ENCODE measurements at regions not wholly inside any gene's neighbourhood (a gene's known extent, or its start where the extent isn't known, plus 50 kb on each side); places are given as distances from the start of the nearest gene placed in this dataset.

DNA sequence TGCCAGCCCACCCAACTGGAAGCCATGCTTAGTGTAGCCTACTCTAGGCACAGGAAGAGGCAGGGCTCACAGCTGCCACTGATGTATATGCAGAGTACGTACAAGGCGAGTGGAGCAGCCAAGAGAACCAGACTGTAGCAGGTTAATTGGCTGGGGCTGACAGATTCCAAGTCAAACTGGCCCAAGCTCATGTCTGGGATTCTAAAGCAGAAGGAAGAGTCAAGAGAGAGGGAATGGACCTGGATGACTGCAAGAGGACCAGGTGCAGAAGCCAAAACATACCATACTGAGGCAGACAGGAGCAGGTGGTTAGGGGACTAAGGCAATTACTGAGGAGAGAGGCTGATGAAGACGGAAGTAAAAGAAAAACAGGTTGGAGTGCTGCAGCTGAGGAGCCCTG lies 51.3 kb upstream of the LRRN2 start:
- no peak for DNase-seq
- Histone ChIP-seq H3K79me2 (ENCODE audit: control insufficient read depth, insufficient read depth, low read length) (no peaks in the 10 kb centered on the region), H4K8ac (ENCODE audit: low read depth, low read length) (no peak overlapping the region), H4K5ac (ENCODE audit: low read length) (no peak overlapping the region), H3K4me2 (ENCODE audit: low read length) (no peak overlapping the region), H3K4me3 (ENCODE audit: low read length) (no peak overlapping the region), H3K4ac (ENCODE audit: low read depth, low read length) (no peak overlapping the region), H3K23ac (ENCODE audit: low read length) (no peak overlapping the region), H2BK15ac (replicated peaks; ENCODE audit: low read depth) (no peak overlapping the region), H3K56ac (ENCODE audit: low read length) (no peak overlapping the region), H3K18ac (ENCODE audit: low read length) (no peak overlapping the region), H3K36me3 (ENCODE audit: control insufficient read depth, insufficient read depth, low read length) (no peaks in the 10 kb centered on the region), H3K79me1 (ENCODE audit: low read length) (no peaks in the 10 kb centered on the region), H2AK5ac (ENCODE audit: low read length) (no peak overlapping the region), H2BK120ac (ENCODE audit: low read depth, low read length) (no peak overlapping the region), H3K27ac (ENCODE audit: low read depth, low read length) (no peak overlapping the region), H2BK5ac (ENCODE audit: low read length) (no peak overlapping the region), H3K4me1 (ENCODE audit: control insufficient read depth, low read depth, low read length) (peaks cover 4% of the 10 kb centered on the region), H3K9ac (ENCODE audit: low read length) (no peak overlapping the region), H3K27me3 (ENCODE audit: insufficient read depth, low read length, poor library complexity) (no peaks in the 10 kb centered on the region)
- WGBS (ENCODE audit: extremely low coverage, insufficient coverage, low lambda C conversion rate) = no CpG with 5 or more reads among the region's 3 CpGs

DNA sequence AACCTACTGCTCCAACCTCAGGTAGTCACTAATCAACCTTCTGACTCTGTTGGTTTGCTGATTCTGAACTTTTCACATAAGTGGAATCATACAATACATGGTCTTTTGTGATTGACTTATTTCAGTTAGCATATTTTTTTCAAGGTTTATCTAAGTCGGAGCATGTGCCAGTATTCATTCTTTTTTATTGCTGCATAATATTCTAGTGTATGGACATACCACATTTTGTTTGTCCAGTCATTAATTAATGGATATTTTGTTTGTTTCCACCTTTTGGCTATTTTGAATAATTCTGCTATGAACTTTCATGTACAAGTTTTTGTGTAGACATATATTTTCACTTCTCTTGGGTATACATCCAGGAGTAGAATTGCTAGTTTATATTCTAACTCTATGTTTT lies 53.0 kb upstream of the LRRN2 start:
- H3K79me2 ChIP-seq (ENCODE audit: control insufficient read depth, insufficient read depth, low read length) = no peaks in the 10 kb centered on the region
- no peak overlapping the region for H3K27ac ChIP-seq (ENCODE audit: low read depth, low read length)
- H3K79me1 ChIP-seq (ENCODE audit: low read length) = no peaks in the 10 kb centered on the region
- no peak overlapping the region for H3K4me3 ChIP-seq (ENCODE audit: low read length)
- H2BK5ac ChIP-seq (ENCODE audit: low read length) = no peak overlapping the region
- no peak overlapping the region for H3K23ac ChIP-seq (ENCODE audit: low read length)
- no CpG with 5 or more reads among the region's 1 CpG for WGBS (ENCODE audit: extremely low coverage, insufficient coverage, low lambda C conversion rate)
- no peak overlapping the region for H3K56ac ChIP-seq (ENCODE audit: low read length)
- H4K8ac ChIP-seq (ENCODE audit: low read depth, low read length) = no peak overlapping the region
- no peak overlapping the region for H3K18ac ChIP-seq (ENCODE audit: low read length)
- no peak overlapping the region for H2AK5ac ChIP-seq (ENCODE audit: low read length)
- H3K27me3 ChIP-seq (ENCODE audit: insufficient read depth, low read length, poor library complexity) = no peaks in the 10 kb centered on the region
- H3K4me1 ChIP-seq (ENCODE audit: control insufficient read depth, low read depth, low read length) = peaks cover 4% of the 10 kb centered on the region
- H2BK120ac ChIP-seq (ENCODE audit: low read depth, low read length) = no peak overlapping the region
- H3K9ac ChIP-seq (ENCODE audit: low read length) = no peak overlapping the region
- H4K5ac ChIP-seq (ENCODE audit: low read length) = no peak overlapping the region
- no peak overlapping the region for H3K4ac ChIP-seq (ENCODE audit: low read depth, low read length)
- H3K36me3 ChIP-seq (ENCODE audit: control insufficient read depth, insufficient read depth, low read length) = no peaks in the 10 kb centered on the region
- DNase-seq = no peak
- H3K4me2 ChIP-seq (ENCODE audit: low read length) = no peak overlapping the region
- H2BK15ac ChIP-seq (replicated peaks; ENCODE audit: low read depth) = no peak overlapping the region

DNA sequence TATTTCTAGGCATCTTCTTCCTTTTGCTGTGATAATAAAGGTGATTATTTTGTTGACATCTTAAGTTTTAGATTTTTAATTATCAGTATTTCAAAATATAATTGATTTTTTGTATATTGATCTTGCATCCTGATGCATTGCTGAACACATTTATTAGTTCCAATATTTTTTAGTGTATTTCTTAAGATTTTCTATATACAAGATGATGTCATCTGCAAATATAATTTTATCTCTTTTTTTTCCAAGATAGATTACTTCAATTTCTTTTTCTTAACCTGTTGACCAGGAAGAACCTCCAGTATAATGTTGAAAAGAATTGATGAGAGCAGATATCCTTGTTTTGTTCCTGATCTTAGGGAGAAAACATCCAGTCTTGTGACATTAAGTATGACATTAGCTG lies 54.8 kb upstream of the LRRN2 start:
- no peak overlapping the region for H3K4me2 ChIP-seq (ENCODE audit: low read length)
- no peaks in the 10 kb centered on the region for H3K79me2 ChIP-seq (ENCODE audit: control insufficient read depth, insufficient read depth, low read length)
- no peak overlapping the region for H3K27ac ChIP-seq (ENCODE audit: low read depth, low read length)
- DNase-seq = no peak
- H3K4me3 ChIP-seq (ENCODE audit: low read length) = no peak overlapping the region
- H3K56ac ChIP-seq (ENCODE audit: low read length) = no peak overlapping the region
- H3K36me3 ChIP-seq (ENCODE audit: control insufficient read depth, insufficient read depth, low read length) = no peaks in the 10 kb centered on the region
- H2AK5ac ChIP-seq (ENCODE audit: low read length) = no peak overlapping the region
- no peak overlapping the region for H2BK120ac ChIP-seq (ENCODE audit: low read depth, low read length)
- H4K5ac ChIP-seq (ENCODE audit: low read length) = no peak overlapping the region
- H3K23ac ChIP-seq (ENCODE audit: low read length) = no peak overlapping the region
- no peaks in the 10 kb centered on the region for H3K79me1 ChIP-seq (ENCODE audit: low read length)
- H3K4ac ChIP-seq (ENCODE audit: low read depth, low read length) = no peak overlapping the region
- no peaks in the 10 kb centered on the region for H3K27me3 ChIP-seq (ENCODE audit: insufficient read depth, low read length, poor library complexity)
- no peak overlapping the region for H2BK15ac ChIP-seq (replicated peaks; ENCODE audit: low read depth)
- no peak overlapping the region for H4K8ac ChIP-seq (ENCODE audit: low read depth, low read length)
- H3K4me1 ChIP-seq (ENCODE audit: control insufficient read depth, low read depth, low read length) = peaks cover 3% of the 10 kb centered on the region
- H2BK5ac ChIP-seq (ENCODE audit: low read length) = no peak overlapping the region
- no peak overlapping the region for H3K9ac ChIP-seq (ENCODE audit: low read length)
- H3K18ac ChIP-seq (ENCODE audit: low read length) = no peak overlapping the region

DNA sequence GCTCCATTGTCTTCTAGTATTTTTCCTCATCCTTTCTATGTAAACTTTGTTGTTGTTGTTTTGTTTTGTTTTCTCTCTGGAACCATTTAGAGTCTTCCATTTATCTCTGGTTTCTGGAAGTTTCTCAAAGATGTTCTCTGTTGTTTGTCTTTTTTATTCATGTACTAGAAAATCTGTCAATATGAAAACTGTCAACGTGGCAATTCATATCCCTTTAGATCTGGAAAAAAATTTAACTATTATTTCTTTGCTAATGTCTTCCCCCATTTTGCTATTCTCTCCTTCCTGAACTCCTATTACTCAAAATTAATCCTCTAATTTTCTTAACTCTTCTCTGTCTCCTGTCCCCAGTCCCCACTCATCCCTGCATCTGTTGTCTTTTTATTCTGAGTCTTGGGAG lies 55.9 kb upstream of the LRRN2 start:
- H2AK5ac ChIP-seq (ENCODE audit: low read length) = no peak overlapping the region
- no peaks in the 10 kb centered on the region for H3K27me3 ChIP-seq (ENCODE audit: insufficient read depth, low read length, poor library complexity)
- peaks cover 3% of the 10 kb centered on the region for H3K4me1 ChIP-seq (ENCODE audit: control insufficient read depth, low read depth, low read length)
- H3K4me2 ChIP-seq (ENCODE audit: low read length) = no peak overlapping the region
- no peaks in the 10 kb centered on the region for H3K79me1 ChIP-seq (ENCODE audit: low read length)
- H3K27ac ChIP-seq (ENCODE audit: low read depth, low read length) = no peak overlapping the region
- no peak overlapping the region for H3K4me3 ChIP-seq (ENCODE audit: low read length)
- H2BK15ac ChIP-seq (replicated peaks; ENCODE audit: low read depth) = no peak overlapping the region
- WGBS (ENCODE audit: extremely low coverage, insufficient coverage, low lambda C conversion rate) = no CpG with 5 or more reads among the region's 1 CpG
- H3K18ac ChIP-seq (ENCODE audit: low read length) = no peak overlapping the region
- no peak overlapping the region for H2BK120ac ChIP-seq (ENCODE audit: low read depth, low read length)
- no peak overlapping the region for H2BK5ac ChIP-seq (ENCODE audit: low read length)
- no peaks in the 10 kb centered on the region for H3K36me3 ChIP-seq (ENCODE audit: control insufficient read depth, insufficient read depth, low read length)
- H3K4ac ChIP-seq (ENCODE audit: low read depth, low read length) = no peak overlapping the region
- H3K79me2 ChIP-seq (ENCODE audit: control insufficient read depth, insufficient read depth, low read length) = no peaks in the 10 kb centered on the region
- no peak overlapping the region for H4K8ac ChIP-seq (ENCODE audit: low read depth, low read length)
- no peak overlapping the region for H3K56ac ChIP-seq (ENCODE audit: low read length)
- H3K9ac ChIP-seq (ENCODE audit: low read length) = no peak overlapping the region
- no peak overlapping the region for H4K5ac ChIP-seq (ENCODE audit: low read length)
- H3K23ac ChIP-seq (ENCODE audit: low read length) = no peak overlapping the region
- DNase-seq = no peak

DNA sequence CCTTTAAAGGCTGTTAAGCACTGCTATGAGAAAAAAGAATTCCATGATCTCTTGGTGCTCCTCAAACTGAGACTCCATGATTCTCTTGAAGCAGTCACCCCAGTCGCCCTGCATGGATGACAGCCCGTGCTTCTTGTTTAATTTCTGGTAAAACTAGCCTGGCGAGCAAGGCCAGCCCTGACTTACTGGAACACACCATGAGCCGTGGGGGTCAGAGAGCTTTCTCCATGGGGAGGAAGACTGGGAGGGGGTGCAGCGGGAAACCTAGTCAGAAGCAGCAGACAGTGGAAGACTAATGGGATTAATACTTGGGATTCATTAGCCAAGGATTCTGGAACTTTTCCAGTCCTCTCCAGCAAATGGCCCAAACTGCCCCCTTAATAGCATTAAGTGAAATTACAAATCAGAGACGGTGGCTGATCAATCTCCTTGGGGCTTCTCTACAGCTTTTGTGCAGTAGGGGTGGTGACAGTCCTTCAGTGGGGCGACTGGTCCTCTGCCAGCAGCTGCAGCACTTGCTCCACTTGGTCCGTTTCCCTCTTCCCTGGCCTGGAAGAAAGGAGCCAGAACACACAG lies 57.2 kb upstream of the LRRN2 start:
- Histone ChIP-seq H2BK15ac (replicated peaks; ENCODE audit: low read depth) (no peak overlapping the region), H3K79me1 (ENCODE audit: low read length) (no peaks in the 10 kb centered on the region), H3K4me2 (ENCODE audit: low read length) (no peak overlapping the region), H3K23ac (ENCODE audit: low read length) (no peak overlapping the region), H4K8ac (ENCODE audit: low read depth, low read length) (no peak overlapping the region), H3K79me2 (ENCODE audit: control insufficient read depth, insufficient read depth, low read length) (no peaks in the 10 kb centered on the region), H3K4me1 (ENCODE audit: control insufficient read depth, low read depth, low read length) (peaks cover 3% of the 10 kb centered on the region), H2BK120ac (ENCODE audit: low read depth, low read length) (no peak overlapping the region), H3K18ac (ENCODE audit: low read length) (no peak overlapping the region), H4K5ac (ENCODE audit: low read length) (no peak overlapping the region), H3K4ac (ENCODE audit: low read depth, low read length) (no peak overlapping the region), H3K27me3 (ENCODE audit: insufficient read depth, low read length, poor library complexity) (no peaks in the 10 kb centered on the region), H3K9ac (ENCODE audit: low read length) (no peak overlapping the region), H3K36me3 (ENCODE audit: control insufficient read depth, insufficient read depth, low read length) (no peaks in the 10 kb centered on the region), H2AK5ac (ENCODE audit: low read length) (no peak overlapping the region), H3K4me3 (ENCODE audit: low read length) (no peak overlapping the region), H3K56ac (ENCODE audit: low read length) (no peak overlapping the region), H2BK5ac (ENCODE audit: low read length) (no peak overlapping the region), H3K27ac (ENCODE audit: low read depth, low read length) (no peak overlapping the region)
- DNase-seq = no peak
- no CpG with 5 or more reads among the region's 8 CpGs for WGBS (ENCODE audit: extremely low coverage, insufficient coverage, low lambda C conversion rate)

DNA sequence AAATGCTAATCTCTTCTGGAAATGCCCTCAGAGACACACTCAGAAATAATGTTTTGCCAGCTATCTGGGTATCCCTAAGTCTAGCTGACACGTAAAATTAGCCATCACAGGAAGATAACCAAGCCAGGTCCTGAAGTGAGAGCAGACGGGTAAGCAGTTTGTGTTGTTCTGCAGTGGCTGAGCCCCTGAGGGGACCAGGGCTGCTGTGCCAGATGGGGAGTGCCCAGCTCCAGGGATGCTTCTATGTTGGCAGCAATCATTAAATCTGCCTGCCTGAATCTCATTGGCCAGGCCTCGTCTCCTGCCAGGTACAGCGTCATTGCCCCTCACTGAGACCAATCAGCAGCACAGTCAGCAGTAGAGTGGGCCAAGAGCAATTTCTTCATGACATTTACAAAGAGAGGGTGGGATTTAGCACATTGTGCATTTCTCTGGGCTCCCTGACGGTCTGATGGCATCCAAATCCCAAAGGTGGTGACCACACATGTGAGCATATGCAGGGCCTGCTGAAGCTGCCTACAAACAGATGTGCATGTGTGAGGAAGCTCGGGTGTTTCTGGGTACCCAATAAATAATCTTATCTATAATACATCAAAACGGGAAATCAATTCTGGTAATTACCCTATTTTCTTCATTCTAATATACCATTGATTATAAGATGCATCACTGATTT lies 58.7 kb upstream of the LRRN2 start:
- no peak for DNase-seq
- no peak overlapping the region for H3K4ac ChIP-seq (ENCODE audit: low read depth, low read length)
- H2AK5ac ChIP-seq (ENCODE audit: low read length) = no peak overlapping the region
- no peak overlapping the region for H3K4me2 ChIP-seq (ENCODE audit: low read length)
- no peak overlapping the region for H3K18ac ChIP-seq (ENCODE audit: low read length)
- no peak overlapping the region for H3K56ac ChIP-seq (ENCODE audit: low read length)
- H2BK15ac ChIP-seq (replicated peaks; ENCODE audit: low read depth) = no peak overlapping the region
- no peak overlapping the region for H4K5ac ChIP-seq (ENCODE audit: low read length)
- no peak overlapping the region for H3K23ac ChIP-seq (ENCODE audit: low read length)
- H3K27ac ChIP-seq (ENCODE audit: low read depth, low read length) = no peak overlapping the region
- H3K27me3 ChIP-seq (ENCODE audit: insufficient read depth, low read length, poor library complexity) = no peaks in the 10 kb centered on the region
- no peak overlapping the region for H3K4me3 ChIP-seq (ENCODE audit: low read length)
- H3K79me1 ChIP-seq (ENCODE audit: low read length) = no peaks in the 10 kb centered on the region
- H2BK120ac ChIP-seq (ENCODE audit: low read depth, low read length) = no peak overlapping the region
- peaks cover 3% of the 10 kb centered on the region for H3K4me1 ChIP-seq (ENCODE audit: control insufficient read depth, low read depth, low read length)
- H3K9ac ChIP-seq (ENCODE audit: low read length) = no peak overlapping the region
- no CpG with 5 or more reads among the region's 7 CpGs for WGBS (ENCODE audit: extremely low coverage, insufficient coverage, low lambda C conversion rate)
- no peak overlapping the region for H4K8ac ChIP-seq (ENCODE audit: low read depth, low read length)
- H3K79me2 ChIP-seq (ENCODE audit: control insufficient read depth, insufficient read depth, low read length) = no peaks in the 10 kb centered on the region
- no peak overlapping the region for H2BK5ac ChIP-seq (ENCODE audit: low read length)
- H3K36me3 ChIP-seq (ENCODE audit: control insufficient read depth, insufficient read depth, low read length) = no peaks in the 10 kb centered on the region
